Fibroblast of the aortic adventitia (primary cell): ENCODE measurements at regions not wholly inside any gene's neighbourhood (a gene's known extent, or its start where the extent isn't known, plus 50 kb on each side); places are given as distances from the start of the nearest gene placed in this dataset.
A peak's percentile ranks its signal among the peaks of the same experiment; 100 is the strongest.

Experiments used
- DNase-seq: peaks from one replicate; pipeline ENCODE4 v3.0.0-alpha.2; 2010; ENCODE audit warnings: low read depth
- H3K4me3 ChIP-seq: 2 replicates; pipeline ENCODE4 v1.5.1; 2011; ENCODE audit warnings: low read depth, mild to moderate bottlenecking, control low read depth, low read length, moderate library complexity
- CTCF ChIP-seq: IDR thresholded peaks from 2 replicates; pipeline ENCODE4 v1.5.1; 2011; ENCODE audit warnings: mild to moderate bottlenecking, low read length, control low read depth, inconsistent platforms; ENCODE audit not compliant: insufficient read depth

GRCh38 chr1:96550061-96550460 is 171.5 kb upstream of the PTBP2 start:
- no peak overlapping the region for H3K4me3 ChIP-seq

DNA sequence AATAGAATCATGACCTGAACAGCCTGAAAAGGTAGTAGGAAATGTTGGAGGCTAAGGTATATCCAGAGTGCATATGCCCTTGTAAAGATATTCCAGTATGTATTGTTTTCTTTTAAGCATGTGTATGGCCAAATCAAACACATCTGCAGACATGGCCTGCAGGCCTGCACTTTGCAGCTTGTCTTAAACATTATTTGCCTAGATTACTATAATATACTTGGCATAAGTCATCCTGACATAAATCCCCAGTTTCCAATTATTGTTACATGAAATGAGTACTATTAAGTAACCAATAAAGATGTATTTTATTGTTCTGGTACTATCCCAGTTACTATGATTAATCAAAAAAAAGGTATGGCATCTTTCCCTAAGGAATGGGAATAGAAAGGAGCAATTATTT is 169.1 kb upstream of the PTBP2 start:
- TF ChIP-seq CTCF = no peak
- no peak overlapping the region for H3K4me3 ChIP-seq
- no peak for DNase-seq

More at GRCh38 chr1:96550061-96550460, 171.5 kb upstream of the PTBP2 start:
- DNase-seq = no peak
- TF ChIP-seq CTCF = no peak

- TF ChIP-seq CTCF = no peak
- peak; percentile 26 for DNase-seq
- no peak overlapping the region for H3K4me3 ChIP-seq
These were observed 167.8 kb upstream of the PTBP2 start for GRCh38 chr1:96553811-96554210.

DNA sequence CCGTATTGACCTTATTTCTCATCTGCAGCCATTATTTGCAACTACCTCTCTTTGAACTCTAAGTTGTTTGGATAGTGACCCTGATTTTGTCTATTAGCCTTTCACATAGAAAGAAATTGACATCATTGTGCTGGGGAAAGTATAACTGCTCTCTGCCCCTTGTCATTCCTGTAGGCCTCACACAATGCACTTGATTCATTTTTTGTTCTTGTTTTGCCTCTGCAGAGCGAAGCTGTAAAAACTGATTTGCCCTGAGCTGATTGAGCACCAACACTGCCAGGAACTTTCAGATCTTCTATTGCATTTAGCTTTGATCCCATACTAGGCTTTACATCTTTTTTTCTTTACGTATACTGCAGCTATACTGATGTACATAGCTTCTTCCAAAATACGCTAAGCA is 167.2 kb upstream of the PTBP2 start:
- H3K4me3 ChIP-seq = no peak overlapping the region

GRCh38 chr1:96557336-96557735 is 164.2 kb upstream of the PTBP2 start:
- peak; percentile 89 for DNase-seq
- no peak for TF ChIP-seq CTCF
- H3K4me3 ChIP-seq = no peak overlapping the region

More for the DNA sequence above, 167.2 kb upstream of the PTBP2 start:
- TF ChIP-seq CTCF = no peak
- no peak for DNase-seq

DNA sequence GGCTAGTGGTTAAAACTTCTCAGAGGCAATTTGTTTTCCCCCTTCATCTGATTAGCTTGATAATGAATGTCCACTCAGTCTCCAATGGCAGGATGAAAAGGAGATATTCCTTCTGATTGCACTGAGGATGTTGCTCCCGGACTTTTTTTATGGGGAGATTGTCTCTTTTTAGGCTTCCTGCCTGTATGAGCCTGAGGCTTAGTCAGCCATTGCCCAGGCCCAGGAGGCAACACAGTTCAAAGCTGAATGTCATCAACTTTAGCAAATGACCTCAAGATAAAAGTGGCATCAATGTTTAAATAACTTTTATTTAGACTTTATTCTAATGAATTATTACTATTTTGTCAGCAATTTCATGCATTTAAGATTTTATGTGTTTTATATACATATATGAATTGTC is 162.9 kb upstream of the PTBP2 start:
- H3K4me3 ChIP-seq = no peak overlapping the region
- no peak for DNase-seq
- TF ChIP-seq CTCF = no peak

DNA sequence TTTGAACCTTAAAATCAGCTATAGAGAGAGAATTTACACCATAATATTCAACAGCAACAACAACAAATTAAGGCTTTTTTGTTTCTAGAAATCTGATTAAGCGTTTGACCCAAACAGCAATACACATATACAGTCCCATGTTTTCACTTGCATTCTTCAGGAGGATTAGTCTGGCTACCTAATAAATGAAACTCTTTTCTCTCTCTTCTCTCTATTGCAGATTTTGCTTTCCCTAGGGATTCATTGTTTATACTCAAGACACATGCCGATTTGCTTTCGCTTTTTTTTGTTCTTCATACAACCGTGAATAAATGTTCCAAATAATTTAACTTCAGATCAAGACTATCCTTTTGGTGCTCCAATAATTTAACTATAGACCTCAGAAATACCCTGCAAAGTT is 162.4 kb upstream of the PTBP2 start:
- no peak overlapping the region for H3K4me3 ChIP-seq
- no peak for TF ChIP-seq CTCF
- DNase-seq = peak; percentile 45
